Thyroid gland (tissue), 4 donors: ENCODE measurements at regions not wholly inside any gene's neighbourhood (a gene's known extent, or its start where the extent isn't known, plus 50 kb on each side); places are given as distances from the start of the nearest gene placed in this dataset.

Source experiments
- CTCF ChIP-seq, 6 experiments: fragments of 200-600 bp in 3 of 6; fragments of 450-650 bp in 3 of 6; sonication (generic) in 3 of 6; IDR thresholded peaks; one replicate each; pipeline ENCODE4 v1.5.1; 2016 to 2019; ENCODE audit warnings: antibody characterized with exemption in 6 of 6, mild to moderate bottlenecking in 2 of 6, inconsistent platforms in 1 of 6, moderate library complexity in 1 of 6
- POLR2A ChIP-seq, 2 donors: fragments of 450-650 bp; IDR thresholded peaks; one replicate each; pipeline ENCODE4 v1.6.1; 2017; ENCODE audit warnings: antibody characterized with exemption in 2 of 2, mild to moderate bottlenecking in 2 of 2, moderate library complexity in 1 of 2

- TF ChIP-seq CTCF (IDR thresholded peaks at IDR 0.05) (no peak), POLR2A (IDR thresholded peaks at IDR 0.05) (no peak)
Measured at GRCh38 chr6:66145867-66146266, 438.8 kb upstream of the EYS start.
